Activated CD8-positive, alpha-beta T cell treated with anti-CD3 and anti-CD28 coated beads for 36 hours (primary cell): ENCODE measurements at regions not wholly inside any gene's neighbourhood (a gene's known extent, or its start where the extent isn't known, plus 50 kb on each side); places are given as distances from the start of the nearest gene placed in this dataset.

Source experiments
- ATAC-seq: fragments of 200-7000 bp; cut with Tn5 transposase; one replicate; pipeline ENCODE4 v1.10.0; 2021; ENCODE audit warnings: mild to moderate bottlenecking, moderate library complexity
- CTCF ChIA-PET: fragments of 350-600 bp; sonication (Branson Sonifier 250); formaldehyde crosslinking; loops from one replicate; lab custom pipeline; 2021; ENCODE audit warnings: antibody characterized with exemption; lab: Charles Lee
- POLR2A ChIA-PET: fragments of 350-600 bp; sonication (Branson Sonifier 250); formaldehyde crosslinking; loops from one replicate; lab custom pipeline; 2021; ENCODE audit warnings: antibody characterized with exemption; lab: Charles Lee
- DNase-seq: peaks from one replicate; pipeline ENCODE4 v3.0.0-alpha.2; 2020
- H3K27ac Mint-ChIP-seq: one replicate; pipeline ENCODE4 v1.8.0; 2021; ENCODE audit warnings: mild to moderate bottlenecking, mixed read lengths
- H3K27me3 Mint-ChIP-seq: one replicate; pipeline ENCODE4 v1.8.0; 2021; ENCODE audit warnings: mixed read lengths
- H3K36me3 Mint-ChIP-seq: one replicate; pipeline ENCODE4 v1.8.0; 2021; ENCODE audit warnings: low read depth, mixed read lengths
- H3K4me1 Mint-ChIP-seq: one replicate; pipeline ENCODE4 v1.8.0; 2021; ENCODE audit warnings: low read depth, mixed read lengths
- H3K4me3 Mint-ChIP-seq: one replicate; pipeline ENCODE4 v1.8.0; 2021; ENCODE audit warnings: mild to moderate bottlenecking, moderate library complexity, mixed read lengths
- H3K9me3 Mint-ChIP-seq: one replicate; pipeline ENCODE4 v1.8.0; 2021; ENCODE audit warnings: mixed read lengths
- CTCF ChIP-seq: fragments of 200-600 bp; IDR thresholded peaks from one replicate; pipeline ENCODE4 v1.8.0; 2022; ENCODE audit warnings: antibody characterized with exemption, mild to moderate bottlenecking
- intact Hi-C: fragments of 100-400 bp; cut with micrococcal nuclease; formaldehyde crosslinking; loops from one replicate; pipeline ENCODE4 v1.10.0; 2022

GRCh38 chr22:47419239-47419638 lies 656.8 kb downstream of the TBC1D22A start:
- H3K4me1 Mint-ChIP-seq = no peaks in the 10 kb centered on the region
- ATAC-seq = no peak
- intact Hi-C loops = no loop called here
- H3K9me3 Mint-ChIP-seq = no peaks in the 10 kb centered on the region
- ChIA-PET CTCF (no interaction called here), POLR2A (no interaction called here)
- no peak overlapping the region for H3K27ac Mint-ChIP-seq
- H3K36me3 Mint-ChIP-seq = no peaks in the 10 kb centered on the region
- TF ChIP-seq CTCF = no peak
- no peak overlapping the region for H3K4me3 Mint-ChIP-seq
- H3K27me3 Mint-ChIP-seq = peaks cover 12% of the 10 kb centered on the region
- no peak for DNase-seq

- H3K27ac Mint-ChIP-seq = no peak overlapping the region
- DNase-seq (no peak), ATAC-seq (no peak)
- H3K36me3 Mint-ChIP-seq = no peaks in the 10 kb centered on the region
- CTCF ChIA-PET = no interaction called here
- no peak overlapping the region for H3K4me3 Mint-ChIP-seq
- intact Hi-C loops = no loop called here
- TF ChIP-seq CTCF = no peak
- peaks cover 7% of the 10 kb centered on the region for H3K27me3 Mint-ChIP-seq
- no peaks in the 10 kb centered on the region for H3K9me3 Mint-ChIP-seq
- no peaks in the 10 kb centered on the region for H3K4me1 Mint-ChIP-seq
- POLR2A ChIA-PET = no interaction called here
Measured at GRCh38 chr22:47417699-47418098, 655.2 kb downstream of the TBC1D22A start.

GRCh38 chr22:47411006-47411405 lies 648.6 kb downstream of the TBC1D22A start:
- CTCF ChIA-PET = no interaction called here
- no peak for TF ChIP-seq CTCF
- no peak for ATAC-seq
- H3K27ac Mint-ChIP-seq = no peak overlapping the region
- H3K4me3 Mint-ChIP-seq = no peak overlapping the region
- DNase-seq = no peak
- POLR2A ChIA-PET = interaction anchor here (0.5 kb wide), 1 partner anchor 517 kb away, joined by 4 read pairs; no protein-coding TSS in a partner anchor
- intact Hi-C loops = no loop called here
- no peaks in the 10 kb centered on the region for H3K9me3 Mint-ChIP-seq
- no peaks in the 10 kb centered on the region for H3K36me3 Mint-ChIP-seq
- peaks cover 8% of the 10 kb centered on the region for H3K27me3 Mint-ChIP-seq
- no peaks in the 10 kb centered on the region for H3K4me1 Mint-ChIP-seq

- Mint-ChIP-seq H3K9me3 (no peaks in the 10 kb centered on the region), H3K36me3 (no peaks in the 10 kb centered on the region), H3K27me3 (peaks cover 8% of the 10 kb centered on the region), H3K4me1 (no peaks in the 10 kb centered on the region), H3K4me3 (no peak overlapping the region), H3K27ac (no peak overlapping the region)
- POLR2A ChIA-PET = no interaction called here
- ATAC-seq (no peak), DNase-seq (no peak)
- intact Hi-C loops = no loop called here
- CTCF ChIA-PET = no interaction called here
- no peak for TF ChIP-seq CTCF
Measured at GRCh38 chr22:47409539-47410275, 647.3 kb downstream of the TBC1D22A start.

GRCh38 chr22:47408409-47408808 lies 646.0 kb downstream of the TBC1D22A start:
- intact Hi-C loops = no loop called here
- Mint-ChIP-seq H3K9me3 (no peaks in the 10 kb centered on the region), H3K27me3 (peaks cover 8% of the 10 kb centered on the region), H3K4me3 (no peak overlapping the region), H3K36me3 (no peaks in the 10 kb centered on the region), H3K4me1 (no peaks in the 10 kb centered on the region), H3K27ac (no peak overlapping the region)
- DNase-seq (no peak), ATAC-seq (no peak)
- ChIA-PET CTCF (no interaction called here), POLR2A (no interaction called here)
- no peak for TF ChIP-seq CTCF
